ENCODE measurements at regions not wholly inside any gene's neighbourhood (a gene's known extent, or its start where the extent isn't known, plus 50 kb on each side); places are given as distances from the start of the nearest gene placed in this dataset.

- no peak for DNase-seq (ENCODE audit: extremely low read depth, low read depth)
- no peak for TF ChIP-seq CTCF (IDR thresholded peaks at IDR 0.05; ENCODE audit: low read depth, low read length)
Observed at GRCh38 chr15:36234743-36235142, 344.7 kb upstream of the CDIN1 start.

- no peak for TF ChIP-seq CTCF (IDR thresholded peaks at IDR 0.05; ENCODE audit: low read depth, low read length)
Observed at GRCh38 chr15:36235173-36235572, 344.3 kb upstream of the CDIN1 start.

GRCh38 chr15:36239509-36239908, 339.9 kb upstream of the CDIN1 start:
- DNase-seq (ENCODE audit: extremely low read depth, low read depth), result no peak
- TF ChIP-seq CTCF (IDR thresholded peaks at IDR 0.05; ENCODE audit: low read depth, low read length), result no peak

More at GRCh38 chr15:36235173-36235572, 344.3 kb upstream of the CDIN1 start:
- no peak for DNase-seq (ENCODE audit: extremely low read depth, low read depth)

DNA sequence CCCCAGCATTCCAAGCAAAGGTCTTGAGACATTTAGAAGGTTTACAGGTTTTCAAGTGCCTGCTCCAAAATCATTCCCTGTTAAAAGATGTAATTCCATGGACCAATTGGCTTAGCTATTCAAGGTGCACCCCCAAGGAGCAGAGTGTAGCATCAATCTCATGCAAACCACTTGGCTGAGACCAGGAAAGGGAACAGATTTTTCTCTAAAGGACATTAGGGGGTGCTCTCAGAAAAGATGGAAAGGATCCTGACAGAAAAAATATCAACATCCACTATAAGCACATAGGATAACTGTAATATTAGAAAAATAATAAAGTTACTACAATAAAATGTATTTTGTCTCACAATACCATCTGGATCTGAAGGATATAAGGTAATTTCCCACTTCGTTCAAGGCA, 328.0 kb upstream of the CDIN1 start:
- no peak for DNase-seq (ENCODE audit: extremely low read depth, low read depth)
- TF ChIP-seq CTCF (IDR thresholded peaks at IDR 0.05; ENCODE audit: low read depth, low read length), result no peak; the same call in 1 of the 2 replicates

- no peak for DNase-seq (ENCODE audit: extremely low read depth, low read depth)
- no peak for TF ChIP-seq CTCF (IDR thresholded peaks at IDR 0.05; ENCODE audit: low read depth, low read length)
Observed at GRCh38 chr15:36252146-36252711, 327.2 kb upstream of the CDIN1 start.

- no peak for DNase-seq (ENCODE audit: extremely low read depth, low read depth)
- no peak for TF ChIP-seq CTCF (IDR thresholded peaks at IDR 0.05; ENCODE audit: low read depth, low read length)
Observed at GRCh38 chr15:36254426-36254825, 325.0 kb upstream of the CDIN1 start.

- no peak for DNase-seq (ENCODE audit: extremely low read depth, low read depth)
- TF ChIP-seq CTCF (IDR thresholded peaks at IDR 0.05; ENCODE audit: low read depth, low read length), result no peak
Observed at GRCh38 chr15:36256404-36256807, 323.0 kb upstream of the CDIN1 start.
